K562 (cell line): ENCODE measurements at regions not wholly inside any gene's neighbourhood (a gene's known extent, or its start where the extent isn't known, plus 50 kb on each side); places are given as distances from the start of the nearest gene placed in this dataset.

Source experiments
- ATAC-seq: fragments of 200-7000 bp; cut with Tn5 transposase; 3 replicates; pipeline ENCODE4 v1.9.1; 2020; ENCODE audit warnings: moderate library complexity
- BruUV-seq: library from RNA; stranded (reverse); fragments of 400-500 nt; replicated peaks from 2 replicates; lab custom pipeline; 2021; lab: Mats Ljungman, UMichigan
- CTCF ChIA-PET: fragments of 300-600 bp; formaldehyde crosslinking; extraction: SDS; loops from one replicate; lab custom pipeline; 2021; ENCODE audit warnings: low intra/inter-chr PET ratio; lab: Yijun Ruan, JAX
- POLR2A ChIA-PET: fragments of 300-600, 350-650 bp; sonication (Branson Sonifier 250); formaldehyde crosslinking; extraction: SDS; loops from one replicate; lab custom pipeline; 2021; ENCODE audit warnings: antibody characterized with exemption, inconsistent platforms; lab: Yijun Ruan, JAX
- DNase-seq, 4 experiments: peaks; one replicate each; pipeline versions ENCODE4 v3.0.0 to v3.0.0-alpha.2; 2011 to 2018; ENCODE audit warnings: low spot score in 3 of 4, mixed read lengths in 3 of 4; ENCODE audit errors: extremely low read depth in 1 of 4
- FAIRE-seq: peaks from 2 replicates; lab custom pipeline; 2011; peaks lifted over from hg19 to GRCh38; lab: Jason Lieb, UNC
- H2AFZ ChIP-seq: 2 replicates; pipeline ENCODE4 v1.6.0; 2011; ENCODE audit warnings: low read depth, low read length, control low read depth, inconsistent platforms
- H3K27ac ChIP-seq: fragments of 200-600 bp; 3 replicates; pipeline ENCODE4 v1.8.0; 2011; ENCODE audit warnings: low read depth, mild to moderate bottlenecking, control low read depth, inconsistent platforms, low read length, moderate library complexity, mixed read lengths; ENCODE audit errors: extremely low read depth
- H3K27me3 ChIP-seq, 2 experiments: fragments of 300-600 bp in 1 of 2; 2 replicates in 1 of 2; 3 replicates in 1 of 2; pipeline versions ENCODE4 v1.6.0 to v1.8.0; 2011; ENCODE audit warnings: inconsistent platforms in 2 of 2, low read length in 2 of 2, mild to moderate bottlenecking in 1 of 2, mixed read lengths in 1 of 2, moderate library complexity in 1 of 2; ENCODE audit not compliant: control insufficient read depth in 2 of 2, insufficient read depth in 2 of 2
- H3K36me3 ChIP-seq: fragments of 300-600 bp; 3 replicates; pipeline ENCODE4 v1.8.0; 2011; ENCODE audit warnings: mild to moderate bottlenecking, low read length, inconsistent platforms; ENCODE audit not compliant: control insufficient read depth, insufficient read depth
- H3K4me1 ChIP-seq, 2 experiments: fragments of 200-600 bp in 1 of 2; replicated peaks in 1 of 2; 2 replicates in 1 of 2; 3 replicates in 1 of 2; pipeline versions ENCODE4 v1.5.1 to v1.8.0; 2011; ENCODE audit warnings: inconsistent platforms in 2 of 2, low read length in 2 of 2, mild to moderate bottlenecking in 1 of 2, mixed read lengths in 1 of 2, moderate library complexity in 1 of 2; ENCODE audit not compliant: control insufficient read depth in 2 of 2, insufficient read depth in 2 of 2
- H3K4me2 ChIP-seq: 2 replicates; pipeline ENCODE4 v1.6.1; 2011; ENCODE audit warnings: low read length, control low read depth, inconsistent platforms, mixed read lengths; ENCODE audit not compliant: insufficient read depth
- H3K4me3 ChIP-seq: fragments of 200-600 bp; sonication (generic), shearing (Covaris generic); 2 replicates; pipeline ENCODE4 v1.5.1; 2016; ENCODE audit warnings: control low read depth, inconsistent platforms
- H3K79me2 ChIP-seq: fragments of 200-600 bp; 3 replicates; pipeline ENCODE4 v1.8.0; 2011; ENCODE audit warnings: low read length, inconsistent platforms; ENCODE audit not compliant: control insufficient read depth, insufficient read depth
- H3K9ac ChIP-seq, 2 experiments: 2 replicates each; pipeline versions ENCODE4 v1.6.0 to v1.6.1; 2011; ENCODE audit warnings: low read depth in 2 of 2, low read length in 2 of 2, control low read depth in 1 of 2, inconsistent platforms in 1 of 2, mild to moderate bottlenecking in 1 of 2, mixed read lengths in 1 of 2; ENCODE audit not compliant: insufficient read depth in 1 of 2
- H3K9me1 ChIP-seq: one replicate; pipeline ENCODE4 v1.6.0; 2011; ENCODE audit warnings: inconsistent platforms, mild to moderate bottlenecking, low read length, moderate library complexity; ENCODE audit not compliant: control insufficient read depth, insufficient read depth
- H3K9me3 ChIP-seq: replicated peaks from 2 replicates; pipeline ENCODE4 v1.5.1; 2011; ENCODE audit warnings: low read depth, low read length, inconsistent platforms; ENCODE audit not compliant: control insufficient read depth, insufficient read depth
- H4K20me1 ChIP-seq: replicated peaks from 2 replicates; pipeline ENCODE4 v1.6.1; 2011; ENCODE audit warnings: low read length, inconsistent platforms, mixed read lengths; ENCODE audit not compliant: control insufficient read depth, insufficient read depth
- GTF2B ChIP-seq: IDR thresholded peaks from 2 replicates; pipeline ENCODE4 v1.6.1; 2011; ENCODE audit not compliant: insufficient read length; ENCODE audit errors: extremely low read depth
- RBM17 ChIP-seq: fragments of 200-400 bp; formaldehyde crosslinking; IDR thresholded peaks from 2 replicates; pipeline ENCODE4 v1.6.1; 2017; ENCODE audit warnings: low read depth, mild to moderate bottlenecking, low read length, borderline replicate concordance
- ZBTB12 ChIP-seq: fragments of 250-450 bp; sonication (Bioruptor Pico); IDR thresholded peaks from 2 replicates; pipeline ENCODE4 v1.4.0; 2020
- ZBTB8A ChIP-seq: fragments of 450-650 bp; IDR thresholded peaks from 2 replicates; pipeline ENCODE4 v1.6.1; 2018; ENCODE audit warnings: mild to moderate bottlenecking, moderate library complexity; ENCODE audit not compliant: partially characterized antibody
- ZFP91 ChIP-seq: sonication (generic); formaldehyde crosslinking; IDR thresholded peaks from 2 replicates; pipeline ENCODE4 v1.8.0; 2022; ENCODE audit warnings: mild to moderate bottlenecking, missing genetic modification reagents
- ZNF518B ChIP-seq: fragments of 250-450 bp; sonication (Bioruptor Pico); IDR thresholded peaks from 2 replicates; pipeline ENCODE4 v1.5.0; 2021; ENCODE audit warnings: mild to moderate bottlenecking, moderate library complexity
- WGBS: fragments of 100-300 bp; shearing (Covaris generic); methylation state at CpG from one replicate; pipeline ENCODE4 v1.1.6; 2016; ENCODE audit warnings: low coverage, mixed read lengths; ENCODE audit not compliant: insufficient coverage; ENCODE audit errors: missing lambda C conversion rate; 5-methylcytosine and 5-hydroxymethylcytosine counted together
- in situ Hi-C: fragments of 300-500 bp; cut with MboI; formaldehyde crosslinking; loops from 4 replicates; pipeline ENCODE4 v1.15.0; 2018; ENCODE audit warnings: inconsistent platforms, mixed read lengths
- intact Hi-C: fragments of 100-400 bp; cut with micrococcal nuclease; formaldehyde crosslinking; loops from 2 replicates; pipeline ENCODE4 v1.14.2; 2022

- H3K27me3 ChIP-seq: no peaks in the 10 kb centered on the region
- no peak overlapping the region for H3K9ac ChIP-seq
- H3K9me3 ChIP-seq: no peaks in the 10 kb centered on the region; the same call in 1 of the 2 replicates
- no peaks in the 10 kb centered on the region for H3K4me1 ChIP-seq
- no peak overlapping the region for H3K4me3 ChIP-seq
- no peak overlapping the region for H3K4me2 ChIP-seq
- no peak for FAIRE-seq
- H3K27ac ChIP-seq: no peak overlapping the region
- H3K79me2 ChIP-seq: no peaks in the 10 kb centered on the region
- CTCF ChIA-PET: no interaction called here
- H3K36me3 ChIP-seq: no peaks in the 10 kb centered on the region
- no peaks in the 10 kb centered on the region for H3K9me1 ChIP-seq
- 0% methylated on average over 1 of the region's 1 CpG for WGBS
- no peak for TF ChIP-seq ZBTB12 (CRISPR knock-in tag)
- no peak for TF ChIP-seq GTF2B
- TF ChIP-seq ZFP91 (CRISPR knock-in tag): no peak
- TF ChIP-seq RBM17: no peak
- TF ChIP-seq ZNF518B (CRISPR knock-in tag): no peak
- TF ChIP-seq ZBTB8A: no peak
- TF ChIP-seq, all 486 proteins: peak for 0
- in situ Hi-C loops: no loop called here
- ATAC-seq (no peak), DNase-seq (no peak)
- Histone ChIP-seq H4K20me1 (no peaks in the 10 kb centered on the region), H2AFZ (no peak overlapping the region)
- no TSS peak for BruUV-seq
- intact Hi-C loops: no loop called here
- POLR2A ChIA-PET: no interaction called here
Measured at GRCh38 chr7:52317921-52318320, 717.5 kb upstream of the POM121L12 start.
